ENCODE measurements at regions not wholly inside any gene's neighbourhood (a gene's known extent, or its start where the extent isn't known, plus 50 kb on each side); places are given as distances from the start of the nearest gene placed in this dataset.

DNA sequence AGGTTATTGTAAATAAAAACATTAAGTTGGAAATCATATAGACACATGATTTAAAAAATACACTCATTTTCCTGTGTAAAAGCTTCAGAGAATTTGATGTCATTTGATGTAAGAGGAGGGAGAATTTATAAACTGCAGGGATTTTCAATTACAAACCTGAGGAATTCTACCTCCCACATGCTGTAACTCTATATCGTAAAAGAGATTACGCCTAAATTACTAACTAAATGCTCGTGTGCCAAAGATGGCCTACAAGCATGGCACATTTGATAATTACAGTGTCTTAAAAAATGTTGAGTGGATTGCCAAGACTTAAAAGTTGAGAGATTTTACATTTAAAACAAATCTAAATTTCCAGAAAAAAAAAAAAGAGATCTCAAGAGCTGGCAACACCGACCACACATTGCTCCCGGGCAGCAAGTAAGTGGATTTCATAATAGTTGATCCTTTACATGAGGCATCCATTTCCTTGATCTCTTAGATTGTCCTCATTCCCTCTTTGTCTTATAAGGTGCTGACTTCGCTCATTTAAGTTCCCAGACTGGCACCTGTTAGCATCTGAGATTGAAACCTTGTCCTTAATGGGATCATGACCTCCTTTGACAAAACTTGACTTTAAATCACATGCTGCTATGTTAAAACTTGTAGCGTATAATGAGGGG lies 840.3 kb upstream of the ZEB2 start:
- DNase-seq (ENCODE audit: low read depth, low spot score) = no peak

DNA sequence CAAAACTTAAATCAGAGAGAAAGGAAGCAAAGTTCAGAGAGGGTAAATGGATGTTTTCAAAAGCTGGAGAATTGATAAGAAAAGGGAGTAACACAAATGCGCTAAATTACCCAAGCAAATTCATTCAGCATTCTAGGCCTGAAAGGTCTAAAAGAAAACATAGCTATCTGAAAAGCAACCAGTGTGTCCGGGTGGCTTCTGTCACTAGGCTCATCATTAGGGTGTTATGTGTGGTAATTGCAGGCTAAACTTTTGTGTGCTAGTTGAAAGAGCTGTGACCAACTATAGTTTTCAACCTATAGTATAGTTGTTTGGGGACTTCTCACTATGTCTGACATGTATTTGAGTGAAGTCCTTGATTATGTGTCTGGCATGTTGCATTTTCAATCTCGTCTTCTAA lies 839.6 kb upstream of the ZEB2 start:
- no peak for DNase-seq (ENCODE audit: low read depth, low spot score)

DNA sequence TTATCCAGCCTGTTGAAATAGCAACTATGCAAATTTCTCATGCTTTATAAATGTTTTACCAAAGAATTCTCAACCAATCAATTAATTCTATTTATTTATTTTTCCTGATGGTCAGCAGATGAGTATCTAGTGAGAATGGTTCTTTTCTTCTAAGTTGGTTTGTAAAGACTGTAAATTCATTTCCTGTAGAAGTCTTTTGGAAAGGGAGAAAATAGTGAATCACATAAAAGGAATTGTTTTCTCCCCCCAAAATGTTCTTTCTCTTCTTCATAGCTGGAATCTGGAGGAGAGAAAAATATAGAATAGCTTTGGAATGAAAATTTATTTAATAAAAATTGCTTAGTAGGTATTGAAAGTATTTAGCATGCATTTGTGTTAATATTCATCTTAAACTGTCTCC lies 836.1 kb upstream of the ZEB2 start:
- no peak for DNase-seq (ENCODE audit: low read depth, low spot score)

DNA sequence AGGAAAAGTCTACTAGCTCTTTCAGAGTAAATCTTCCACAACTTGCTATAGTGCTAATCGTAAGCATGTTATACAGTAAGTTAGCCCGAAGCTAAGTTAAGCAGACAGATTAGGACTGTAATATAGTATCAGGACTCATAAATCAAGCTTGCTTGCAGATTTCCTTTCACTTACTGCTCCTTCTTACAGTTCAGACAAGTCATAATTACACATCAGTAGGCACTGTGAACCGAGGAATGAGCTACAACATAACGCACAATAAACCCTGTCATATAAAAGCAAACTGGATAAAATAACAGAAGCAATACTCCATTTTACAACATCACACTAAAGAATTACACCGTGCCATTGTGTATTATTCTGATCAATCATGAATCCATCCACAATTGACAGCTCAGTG lies 832.6 kb upstream of the ZEB2 start:
- no peak for DNase-seq (ENCODE audit: low read depth, low spot score)

DNA sequence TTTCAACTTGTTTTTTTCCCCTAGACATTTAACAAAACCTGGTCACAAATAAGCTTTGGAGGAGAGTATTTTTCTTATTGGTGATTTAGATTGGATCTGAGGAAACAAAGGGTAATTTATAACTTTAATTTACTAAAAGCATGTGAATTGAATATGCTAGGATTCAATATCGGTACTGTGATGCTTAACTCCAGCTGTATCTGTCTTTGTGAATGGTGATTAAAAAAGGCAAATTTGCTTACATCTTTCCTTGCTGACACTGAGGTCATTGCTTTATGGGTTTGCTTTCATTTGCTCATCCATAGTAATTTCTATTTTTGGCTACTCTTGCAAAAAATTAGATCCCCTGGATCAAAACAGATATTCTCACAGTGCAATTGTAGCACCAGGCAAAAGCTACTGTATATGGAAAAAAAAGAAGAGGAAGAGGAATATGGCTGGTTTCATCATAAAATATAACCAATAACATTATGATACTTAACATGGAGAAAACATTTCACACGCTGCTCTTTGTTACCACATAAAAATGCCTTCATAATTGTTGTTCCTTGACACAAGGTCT lies 832.0 kb upstream of the ZEB2 start:
- no peak for DNase-seq (ENCODE audit: low read depth, low spot score)

DNA sequence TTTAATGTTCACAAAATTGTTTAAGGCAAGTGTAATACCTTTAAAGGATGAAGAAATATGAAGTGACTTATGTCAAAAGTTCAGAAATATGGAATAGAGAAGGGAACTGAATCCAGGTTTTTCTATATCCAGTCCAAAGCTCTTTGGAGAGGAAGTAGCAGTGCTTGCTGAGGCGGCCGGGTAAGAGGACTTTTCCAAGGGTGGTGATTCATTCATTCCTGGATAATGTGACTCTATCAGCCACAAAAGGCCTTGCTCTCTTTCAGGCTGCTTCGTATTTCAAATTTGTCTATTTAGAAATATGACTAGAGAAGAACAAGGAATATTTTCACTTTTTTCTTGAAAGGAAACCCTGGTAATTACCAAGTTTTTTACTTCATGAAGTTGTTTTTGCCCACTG lies 830.1 kb upstream of the ZEB2 start:
- no peak for DNase-seq (ENCODE audit: low read depth, low spot score)

DNA sequence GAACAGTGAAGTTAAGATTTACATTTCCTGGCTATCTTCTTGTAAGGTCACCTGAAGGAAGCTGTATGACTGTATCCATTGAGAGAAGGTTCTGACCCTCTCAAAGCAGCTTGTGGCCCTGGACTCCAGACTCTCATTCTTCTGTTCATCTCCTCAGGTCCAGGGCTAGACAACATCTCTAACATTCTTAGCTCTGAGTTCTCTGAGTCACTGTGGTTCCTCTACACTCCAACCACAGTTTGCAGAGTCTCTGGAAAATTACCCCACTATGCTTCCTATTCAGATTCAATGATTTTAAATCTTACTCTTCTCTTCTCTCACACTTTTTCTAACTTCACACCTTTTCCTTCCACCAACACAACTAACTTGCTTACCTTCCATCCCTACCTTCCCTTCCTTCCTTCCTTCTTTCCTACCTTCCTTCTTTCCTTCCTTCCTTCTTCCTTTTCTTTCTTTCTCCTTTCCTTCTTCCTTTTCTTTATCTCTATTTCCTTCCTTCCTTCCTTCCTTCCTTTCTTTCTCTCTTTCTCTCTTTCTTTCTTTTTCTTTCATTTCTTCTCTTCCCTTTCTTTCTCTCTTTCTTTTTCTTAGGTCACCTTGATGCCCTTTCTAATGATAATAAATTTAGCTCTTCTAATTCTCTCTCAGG lies 824.3 kb upstream of the ZEB2 start:
- DNase-seq (ENCODE audit: low read depth, low spot score) = no peak

DNA sequence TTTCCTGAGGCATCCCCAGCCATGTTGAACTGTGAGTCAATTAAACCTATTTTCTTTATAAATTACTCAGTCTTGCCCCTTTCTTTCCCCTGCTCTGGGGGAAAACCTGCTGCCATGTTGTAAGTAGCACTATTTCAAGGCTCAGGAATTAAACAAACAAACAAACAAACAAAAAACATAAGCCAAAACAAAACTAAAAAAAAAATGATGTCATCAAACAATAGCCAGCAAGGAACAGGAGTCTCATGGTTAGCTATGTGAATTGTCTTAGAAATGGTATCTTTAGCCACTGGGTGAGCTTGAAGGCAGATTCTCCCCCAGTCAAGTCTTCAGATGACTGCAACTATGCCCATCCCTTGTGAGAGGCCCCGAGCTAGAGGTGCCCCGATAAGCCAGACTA lies 823.4 kb upstream of the ZEB2 start:
- no peak for DNase-seq (ENCODE audit: low read depth, low spot score)

DNA sequence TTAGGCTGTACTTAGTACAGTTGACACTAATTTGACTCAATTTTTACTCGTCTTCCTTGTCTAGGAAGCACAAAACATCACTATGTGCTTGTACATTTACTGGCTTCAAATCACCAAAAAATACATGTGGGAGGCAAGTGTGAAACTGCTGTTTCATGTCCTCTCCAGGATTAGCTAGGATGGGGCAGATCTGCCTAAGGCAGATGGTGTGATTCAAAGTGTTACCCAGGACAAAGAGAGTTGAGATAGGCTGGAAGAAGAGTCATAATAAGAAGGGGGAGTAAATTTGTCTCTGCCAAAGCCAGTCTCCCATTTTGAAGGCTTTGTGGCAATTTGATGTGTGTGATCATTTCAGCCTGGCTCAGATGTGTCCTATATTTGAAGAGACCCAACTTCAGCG lies 821.6 kb upstream of the ZEB2 start:
- DNase-seq (ENCODE audit: low read depth, low spot score) = no peak

DNA sequence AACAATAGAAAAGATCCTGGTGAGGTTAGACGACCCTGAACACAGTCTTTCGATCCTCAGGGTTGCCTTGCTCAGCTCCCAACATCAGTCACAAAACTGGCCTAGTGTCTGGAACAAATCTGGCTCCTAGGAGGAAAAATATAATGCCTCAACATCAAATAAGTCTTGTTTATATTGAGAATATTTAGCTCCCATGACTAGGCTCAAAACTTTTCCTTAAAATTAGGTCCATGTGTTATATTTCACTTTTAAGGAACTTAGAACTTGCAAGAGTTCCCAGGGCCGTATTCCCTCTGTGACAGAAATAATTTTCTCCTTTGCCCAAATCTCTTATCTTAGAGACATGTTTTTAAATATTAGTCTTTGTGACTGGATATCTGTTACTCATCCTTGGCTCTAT lies 819.7 kb upstream of the ZEB2 start:
- DNase-seq (ENCODE audit: low read depth, low spot score) = no peak

DNA sequence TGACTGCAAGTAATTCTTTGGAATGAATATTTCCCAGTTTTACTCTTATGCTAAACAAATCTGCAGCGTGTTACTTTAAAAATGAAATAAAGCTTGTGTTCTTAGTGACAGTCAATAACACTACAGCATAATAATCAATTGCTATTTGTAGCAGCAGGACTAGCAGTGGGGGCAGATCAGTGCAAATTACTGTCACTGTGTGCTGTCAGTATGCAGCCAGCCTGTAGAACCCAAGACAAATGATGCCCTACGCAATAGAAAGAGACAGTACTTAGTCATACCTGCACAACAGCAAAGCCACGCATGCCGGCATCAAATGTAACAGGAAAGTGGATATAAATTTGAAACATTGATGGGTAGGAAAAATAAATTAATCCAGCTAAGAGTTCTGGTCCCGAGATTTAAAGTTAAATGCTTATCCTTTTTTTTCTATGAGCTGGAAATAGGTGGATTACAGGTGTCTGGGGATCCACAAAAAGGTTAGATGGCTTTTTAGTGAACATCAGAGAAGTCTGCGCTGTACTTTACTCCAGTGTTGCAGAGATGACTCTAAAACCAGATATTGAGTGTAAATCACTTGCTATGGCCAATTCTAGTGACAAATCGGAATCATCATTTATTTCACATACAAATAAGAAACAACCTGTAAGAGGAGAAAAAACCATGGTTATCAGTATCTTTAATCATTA lies 812.4 kb upstream of the ZEB2 start:
- DNase-seq (ENCODE audit: low read depth, low spot score) = no peak

DNA sequence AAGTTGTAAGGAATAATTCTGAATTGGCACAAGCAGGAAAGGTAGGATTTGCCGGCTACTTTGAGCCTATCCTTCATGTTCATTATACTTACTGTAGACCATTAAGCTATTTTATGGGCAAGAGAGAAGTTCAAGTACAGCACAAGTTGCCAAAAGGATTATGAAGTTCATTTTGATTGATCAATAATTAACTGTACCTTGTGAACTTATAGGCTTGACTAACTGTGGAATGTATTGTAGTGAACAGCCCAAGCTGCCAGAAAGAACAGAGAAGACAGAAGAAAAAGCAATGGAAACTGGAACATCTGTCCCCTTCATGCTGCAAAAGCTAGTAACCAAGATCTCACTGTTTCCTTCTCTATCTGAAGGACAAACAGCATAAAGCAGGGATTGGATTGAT lies 810.1 kb upstream of the ZEB2 start:
- DNase-seq (ENCODE audit: low read depth, low spot score) = no peak

DNA sequence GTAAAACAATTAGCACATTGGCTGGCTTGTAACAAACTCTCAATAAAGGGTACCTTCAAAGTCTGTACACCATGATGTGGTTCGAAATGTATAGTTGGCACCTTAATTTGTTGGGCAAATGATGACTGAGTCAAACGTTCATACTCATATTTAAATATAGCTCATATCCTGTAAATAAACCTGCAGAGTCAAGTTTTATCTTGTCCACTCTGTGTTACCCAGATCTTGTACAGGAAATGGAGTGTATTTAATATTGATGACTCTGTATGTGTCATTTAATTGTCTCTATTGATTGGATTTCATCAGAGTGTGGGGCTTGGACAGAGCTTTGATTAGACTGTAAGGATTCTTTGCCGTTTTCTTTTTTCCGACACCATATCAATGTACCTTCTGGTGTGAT lies 805.6 kb upstream of the ZEB2 start:
- DNase-seq (ENCODE audit: low read depth, low spot score) = no peak

DNA sequence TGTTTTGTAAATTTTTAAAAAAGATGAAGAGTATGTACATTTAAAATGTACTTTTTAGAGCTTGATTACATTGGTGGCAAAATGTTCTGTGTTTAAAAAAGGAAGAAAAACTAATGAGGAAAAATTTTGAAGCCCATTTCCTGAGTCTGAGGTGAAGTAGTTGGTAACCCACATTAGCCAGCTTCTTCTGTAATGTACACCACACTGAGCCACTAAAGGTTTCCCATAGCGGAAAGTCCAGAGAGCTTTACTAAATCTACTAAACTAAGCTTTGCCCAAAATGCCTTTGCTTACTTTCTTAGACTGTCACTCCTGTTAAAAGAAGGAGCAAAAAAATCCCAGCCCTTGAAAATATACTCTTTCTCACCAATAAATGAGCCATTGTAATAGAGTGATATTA lies 804.8 kb upstream of the ZEB2 start:
- DNase-seq (ENCODE audit: low read depth, low spot score) = no peak

DNA sequence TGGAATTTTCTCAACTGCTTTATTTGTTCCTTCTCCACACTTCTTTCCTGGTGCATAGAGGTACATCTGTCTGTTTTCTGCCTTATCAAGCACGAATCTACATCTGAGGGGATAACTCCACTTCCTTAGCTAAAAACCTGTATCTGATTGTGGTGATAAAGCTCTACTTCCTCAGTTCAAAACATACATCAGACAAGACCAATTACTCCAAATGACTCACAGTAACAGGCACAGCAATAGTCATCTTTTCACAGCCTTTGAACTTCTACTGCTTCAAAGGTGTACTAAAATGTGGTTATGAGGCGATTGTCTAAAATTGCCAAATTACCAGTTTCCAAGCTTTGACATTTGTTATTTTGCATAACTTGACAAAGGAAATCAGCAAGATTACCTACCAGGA lies 803.6 kb upstream of the ZEB2 start:
- no peak for DNase-seq (ENCODE audit: low read depth, low spot score)

DNA sequence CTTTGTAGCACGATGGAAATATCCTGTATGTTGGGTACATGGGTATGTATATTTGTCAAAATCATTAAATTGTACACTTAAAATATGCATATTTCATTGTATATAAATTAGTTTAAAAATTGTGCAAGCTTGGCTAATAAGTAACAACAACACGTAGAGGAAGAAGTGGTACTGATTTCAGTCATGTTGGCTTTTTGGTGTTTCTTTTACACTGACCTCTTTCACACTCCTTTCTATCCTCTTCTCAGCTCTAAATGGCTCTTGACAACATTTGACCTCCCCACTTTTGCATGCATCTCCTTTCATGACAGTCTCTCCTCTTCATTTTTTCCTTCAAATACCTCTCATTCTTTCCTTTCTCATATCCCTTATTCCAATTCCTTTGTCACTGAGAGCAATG lies 801.4 kb upstream of the ZEB2 start:
- DNase-seq (ENCODE audit: low read depth, low spot score) = no peak

DNA sequence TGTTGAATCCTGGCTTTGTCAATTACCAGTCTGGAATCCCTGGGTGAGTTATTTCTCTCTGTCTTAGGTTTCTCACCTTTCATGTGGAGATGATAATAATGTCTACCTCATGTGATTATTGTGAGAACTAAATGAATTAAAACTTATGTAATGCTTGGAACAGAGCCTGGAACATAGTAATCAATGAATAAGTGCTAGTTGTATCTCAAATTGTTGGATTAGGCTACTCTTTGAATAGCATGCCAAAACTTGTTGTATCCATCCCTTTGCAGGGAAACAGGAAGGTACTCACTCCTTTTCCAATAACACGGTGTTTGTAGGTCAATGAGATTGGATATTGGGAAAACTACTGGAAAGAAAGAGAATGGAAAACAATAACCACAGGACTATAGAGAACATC lies 796.6 kb upstream of the ZEB2 start:
- no peak for DNase-seq (ENCODE audit: low read depth, low spot score)

DNA sequence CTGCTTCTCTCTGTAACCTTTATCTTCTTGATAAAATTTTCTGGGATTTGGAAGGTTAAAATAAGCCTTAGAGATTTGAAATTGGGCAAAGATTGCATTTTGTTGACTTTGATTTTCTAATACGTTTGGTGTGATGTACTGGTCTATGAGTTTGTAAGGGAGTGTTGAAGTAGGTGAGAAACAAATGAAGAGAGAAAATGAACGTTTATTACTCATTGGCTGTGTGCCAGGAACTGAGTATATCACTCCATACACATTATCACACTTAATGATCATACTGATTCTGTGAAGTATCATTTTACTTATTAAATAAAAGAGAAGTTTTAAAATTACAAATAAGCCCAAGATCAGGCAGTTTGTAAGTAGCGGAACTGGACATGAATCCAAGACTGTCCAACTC lies 795.1 kb upstream of the ZEB2 start:
- no peak for DNase-seq (ENCODE audit: low read depth, low spot score)

DNA sequence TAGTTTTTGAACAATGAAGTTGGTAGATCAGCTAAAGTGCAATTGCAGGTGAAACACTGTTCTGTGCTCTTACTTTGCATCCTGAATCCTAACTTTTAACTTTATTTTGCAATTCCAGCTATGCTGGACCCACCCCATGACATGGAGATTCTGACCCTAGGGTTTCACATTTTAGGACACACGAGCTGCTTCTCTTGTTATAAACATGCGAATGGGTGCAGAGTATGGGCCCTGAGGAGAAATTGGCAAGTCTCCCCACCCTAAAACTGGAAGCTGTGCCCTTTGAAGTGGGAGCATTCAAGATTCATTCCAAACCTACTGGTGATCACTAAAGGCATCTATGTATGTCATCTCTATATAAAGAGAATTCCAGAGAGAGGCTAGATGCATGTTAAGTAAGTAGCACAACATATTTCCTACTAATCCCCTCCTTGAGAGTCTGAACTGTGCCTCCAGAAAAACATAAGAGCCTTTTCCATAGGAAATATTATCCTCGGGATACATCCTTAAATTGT lies 794.3 kb upstream of the ZEB2 start:
- DNase-seq (ENCODE audit: low read depth, low spot score) = no peak

DNA sequence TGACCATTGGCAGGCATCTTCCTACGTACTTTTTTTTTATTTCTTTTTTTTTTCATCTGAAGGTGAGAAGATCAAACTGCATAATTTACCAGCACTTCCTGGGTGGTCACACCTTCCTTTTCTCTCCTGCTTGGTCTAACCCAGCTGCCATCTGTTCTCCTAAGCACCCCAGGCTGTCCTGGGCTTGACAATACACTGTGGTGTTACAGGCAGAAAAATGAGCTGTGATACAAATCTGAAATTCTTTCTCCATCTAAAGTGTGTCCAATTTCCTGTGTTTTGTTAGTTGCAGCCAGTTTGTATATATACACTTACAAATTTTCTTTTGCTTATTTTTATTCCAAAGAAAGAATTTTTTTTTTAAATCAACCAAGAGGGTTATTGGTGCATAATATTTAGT lies 786.0 kb upstream of the ZEB2 start:
- no peak for DNase-seq (ENCODE audit: low read depth, low spot score)

DNA sequence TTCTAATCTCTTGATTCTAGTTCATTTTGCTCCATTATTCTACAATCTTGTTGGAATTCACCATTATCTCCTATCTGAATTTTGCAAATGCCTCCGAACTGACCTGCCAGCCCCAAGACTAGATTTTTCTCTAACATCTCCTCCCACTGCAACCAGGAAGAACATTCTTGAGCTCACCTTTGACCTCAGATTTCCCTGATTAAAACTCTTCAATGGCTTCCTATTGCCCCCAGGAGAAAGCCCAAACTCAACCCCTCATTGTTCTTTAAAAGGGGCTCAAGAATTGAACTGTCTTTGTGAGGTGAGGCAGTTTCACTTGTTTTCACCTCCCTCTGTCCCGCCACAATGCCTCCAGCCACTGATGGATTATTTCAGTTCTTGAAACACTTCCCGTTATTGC lies 784.6 kb upstream of the ZEB2 start:
- DNase-seq (ENCODE audit: low read depth, low spot score) = no peak

DNA sequence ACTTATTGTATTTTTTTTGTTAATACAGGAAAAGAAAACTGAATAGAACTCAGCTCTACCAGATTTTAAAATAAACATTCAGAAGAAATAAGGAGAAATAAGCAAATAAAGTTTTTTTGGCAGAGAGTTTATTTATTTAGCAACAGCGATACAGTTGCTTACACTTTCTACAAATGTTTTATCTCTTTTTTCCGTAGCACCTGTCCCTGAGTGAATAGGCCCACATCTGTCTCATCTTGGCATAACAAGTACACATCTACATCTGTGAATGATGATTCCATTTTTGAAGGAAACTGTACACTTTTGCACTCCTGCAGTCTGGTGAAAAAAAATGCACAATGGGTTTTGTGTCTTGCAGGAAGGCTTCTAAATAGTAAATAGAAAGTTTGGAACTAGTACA lies 783.6 kb upstream of the ZEB2 start:
- no peak for DNase-seq (ENCODE audit: low read depth, low spot score)

DNA sequence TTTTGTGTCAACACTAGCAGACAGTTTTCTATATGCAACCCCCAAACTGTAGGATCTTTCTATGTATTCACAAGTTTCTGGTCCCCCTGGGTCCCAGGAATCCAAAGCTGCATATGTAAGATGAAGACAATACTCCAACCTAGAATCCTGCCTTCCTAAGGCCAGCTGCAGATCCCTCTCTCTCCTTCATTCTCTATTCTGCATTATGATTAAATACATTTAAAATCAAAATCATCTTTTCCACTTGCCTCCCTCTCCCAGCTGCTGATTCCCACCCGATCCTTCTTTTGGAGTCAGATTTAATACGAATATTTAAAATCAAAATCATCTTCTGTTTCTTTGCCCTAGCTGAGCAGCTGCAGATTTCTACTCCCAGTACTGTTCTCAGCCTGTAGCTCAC lies 783.0 kb upstream of the ZEB2 start:
- no peak for DNase-seq (ENCODE audit: low read depth, low spot score)
